ENCODE measurements at regions not wholly inside any gene's neighbourhood (a gene's known extent, or its start where the extent isn't known, plus 50 kb on each side); places are given as distances from the start of the nearest gene placed in this dataset.

DNA sequence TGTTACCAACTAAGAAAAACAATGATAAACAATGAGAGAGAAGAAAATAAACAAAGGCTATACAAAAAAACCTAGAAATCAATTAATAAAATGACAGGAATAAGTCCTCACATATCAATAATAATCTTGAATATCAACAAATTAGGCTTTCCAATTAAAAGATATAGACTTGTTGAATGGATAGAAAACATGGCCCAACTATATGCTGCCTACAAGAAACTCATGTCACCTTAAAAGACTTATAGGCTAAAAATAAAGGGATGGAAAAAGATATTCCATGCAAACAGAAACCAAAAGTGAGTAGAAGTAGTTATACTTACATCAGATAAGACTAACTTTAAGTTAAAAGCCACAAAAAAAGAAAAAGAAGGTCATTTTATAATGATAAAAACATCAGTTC lies 183.9 kb downstream of the MYRFL start:
- TF ChIP-seq, protein P1, sequence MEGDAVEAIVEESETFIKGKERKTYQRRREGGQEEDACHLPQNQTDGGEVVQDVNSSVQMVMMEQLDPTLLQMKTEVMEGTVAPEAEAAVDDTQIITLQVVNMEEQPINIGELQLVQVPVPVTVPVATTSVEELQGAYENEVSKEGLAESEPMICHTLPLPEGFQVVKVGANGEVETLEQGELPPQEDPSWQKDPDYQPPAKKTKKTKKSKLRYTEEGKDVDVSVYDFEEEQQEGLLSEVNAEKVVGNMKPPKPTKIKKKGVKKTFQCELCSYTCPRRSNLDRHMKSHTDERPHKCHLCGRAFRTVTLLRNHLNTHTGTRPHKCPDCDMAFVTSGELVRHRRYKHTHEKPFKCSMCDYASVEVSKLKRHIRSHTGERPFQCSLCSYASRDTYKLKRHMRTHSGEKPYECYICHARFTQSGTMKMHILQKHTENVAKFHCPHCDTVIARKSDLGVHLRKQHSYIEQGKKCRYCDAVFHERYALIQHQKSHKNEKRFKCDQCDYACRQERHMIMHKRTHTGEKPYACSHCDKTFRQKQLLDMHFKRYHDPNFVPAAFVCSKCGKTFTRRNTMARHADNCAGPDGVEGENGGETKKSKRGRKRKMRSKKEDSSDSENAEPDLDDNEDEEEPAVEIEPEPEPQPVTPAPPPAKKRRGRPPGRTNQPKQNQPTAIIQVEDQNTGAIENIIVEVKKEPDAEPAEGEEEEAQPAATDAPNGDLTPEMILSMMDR (IDR thresholded peaks at IDR 0.05) = no peak
- TF ChIP-seq POLR2A (IDR thresholded peaks at IDR 0.05) = no peak
- no peak for TF ChIP-seq POLR2AphosphoS5 (IDR thresholded peaks at IDR 0.05)

Data from prostate gland (tissue), 2 donors.